Myocyte (in vitro differentiated cells): ENCODE measurements at regions not wholly inside any gene's neighbourhood (a gene's known extent, or its start where the extent isn't known, plus 50 kb on each side); places are given as distances from the start of the nearest gene placed in this dataset.

Source experiments
- DNase-seq: peaks from one replicate; pipeline ENCODE4 v3.0.0-alpha.2; 2012; ENCODE audit warnings: low read depth

DNA sequence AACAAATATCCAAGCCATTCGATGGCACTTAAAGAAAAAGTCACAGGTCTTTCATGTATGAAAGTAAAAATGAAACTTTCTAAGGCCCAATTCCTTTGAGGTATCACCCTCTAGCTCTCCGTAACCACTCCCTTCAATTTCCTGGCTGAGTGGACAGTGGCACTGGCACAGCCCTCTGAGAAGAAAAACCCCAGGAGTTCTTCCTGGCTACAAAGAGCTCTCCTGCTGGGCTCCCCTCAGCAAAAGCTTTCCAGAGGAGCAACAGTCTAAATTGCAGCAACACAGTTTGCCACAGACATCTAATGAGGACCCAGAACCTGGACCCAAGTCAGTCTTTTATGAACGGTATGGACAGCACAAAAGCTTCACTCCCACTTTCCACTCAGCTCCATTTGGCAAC, 71.8 kb downstream of the FUNDC1 start:
- DNase-seq = no peak

GRCh38 chrX:44462850-44463249, 79.8 kb downstream of the FUNDC1 start:
- peak; percentile 52 for DNase-seq

GRCh38 chrX:44459501-44459900, 83.2 kb downstream of the FUNDC1 start:
- DNase-seq = no peak

- DNase-seq = no peak
Observed at GRCh38 chrX:44456685-44457084, 86.0 kb downstream of the FUNDC1 start.

- no peak for DNase-seq
Observed at GRCh38 chrX:44451056-44451455, 91.6 kb downstream of the FUNDC1 start.

DNA sequence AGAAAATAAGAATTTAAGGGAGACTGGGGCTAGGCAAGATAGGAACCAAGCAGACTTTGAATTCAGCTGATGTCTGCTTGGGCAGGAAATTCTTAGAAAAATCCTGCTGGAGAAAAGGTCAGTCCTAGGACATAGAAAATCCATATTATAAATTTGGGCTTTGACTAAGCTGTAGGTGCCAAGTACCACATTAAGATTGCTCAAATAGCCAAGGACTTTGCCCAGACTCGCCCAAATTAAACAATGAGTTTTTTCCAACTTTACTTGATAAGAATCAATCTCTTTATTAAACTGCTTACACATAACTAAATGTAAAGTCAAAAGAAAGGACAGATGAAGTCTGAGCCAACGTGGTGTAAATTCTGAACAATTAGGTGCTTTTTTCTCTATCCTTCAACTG, 95.4 kb downstream of the FUNDC1 start:
- no peak for DNase-seq

DNA sequence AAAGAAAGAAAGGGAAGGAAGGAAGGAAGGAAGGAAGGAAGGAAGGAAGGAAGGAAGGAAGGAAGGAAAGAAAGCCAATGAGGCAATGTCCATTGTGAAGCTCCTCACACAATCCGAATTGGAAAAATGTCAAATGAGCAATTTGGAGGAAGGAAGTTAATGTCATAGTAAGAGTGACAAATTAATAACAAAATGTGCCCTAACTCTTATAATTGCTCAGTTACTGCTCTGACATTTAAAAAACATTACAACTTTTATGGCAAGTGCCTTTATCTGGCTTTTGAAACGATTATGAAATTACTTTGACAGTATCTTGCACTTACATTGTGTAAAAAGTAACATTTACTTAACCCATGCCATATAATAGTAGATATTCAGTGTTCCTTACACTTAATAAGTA, 96.5 kb upstream of the EFHC2 start:
- DNase-seq = no peak

DNA sequence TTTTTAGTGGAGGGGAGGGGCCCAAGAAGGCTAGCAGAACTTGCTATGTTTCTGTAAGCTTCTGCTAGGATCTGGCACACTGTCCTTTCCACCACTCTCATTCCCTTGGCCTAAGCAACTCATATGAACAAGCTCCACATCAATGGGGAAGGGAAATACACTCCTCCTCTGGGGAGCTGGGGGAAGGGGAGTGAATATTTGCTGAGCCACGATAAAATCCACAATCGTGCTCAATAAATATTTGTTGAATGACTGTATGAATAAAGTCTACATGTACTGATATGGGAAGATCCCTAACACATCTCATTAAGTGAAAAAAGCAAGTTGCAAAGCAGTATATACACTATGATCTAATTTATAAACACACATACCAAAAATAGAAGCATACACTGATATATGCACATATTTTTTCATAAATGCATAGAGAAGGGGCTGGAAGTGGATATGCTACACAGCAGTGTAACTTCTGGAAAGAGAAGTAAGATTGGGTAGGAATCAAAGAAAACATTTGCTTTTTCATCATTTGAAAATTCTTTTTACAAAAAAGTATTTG, 95.8 kb upstream of the EFHC2 start:
- no peak for DNase-seq

DNA sequence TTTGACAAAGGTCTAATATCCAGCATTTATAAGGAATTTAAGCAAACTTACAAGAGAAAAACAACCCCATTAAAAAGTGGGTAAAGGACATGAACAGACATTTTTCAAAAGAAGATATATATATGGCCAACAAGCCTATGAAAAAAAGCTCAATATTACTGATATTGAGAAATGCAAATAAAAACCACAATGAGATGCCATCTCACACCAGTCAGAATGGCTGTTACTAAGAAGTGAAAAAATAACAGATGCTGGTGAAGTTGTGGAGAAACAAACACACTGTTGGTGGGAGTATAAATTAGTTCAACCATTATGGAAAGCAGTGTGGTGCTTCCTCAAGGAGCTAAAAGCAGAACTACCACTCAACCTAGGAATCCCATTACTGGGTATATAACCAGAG, 91.6 kb upstream of the EFHC2 start:
- no peak for DNase-seq

GRCh38 chrX:44433556-44433955, 90.1 kb upstream of the EFHC2 start:
- no peak for DNase-seq

DNA sequence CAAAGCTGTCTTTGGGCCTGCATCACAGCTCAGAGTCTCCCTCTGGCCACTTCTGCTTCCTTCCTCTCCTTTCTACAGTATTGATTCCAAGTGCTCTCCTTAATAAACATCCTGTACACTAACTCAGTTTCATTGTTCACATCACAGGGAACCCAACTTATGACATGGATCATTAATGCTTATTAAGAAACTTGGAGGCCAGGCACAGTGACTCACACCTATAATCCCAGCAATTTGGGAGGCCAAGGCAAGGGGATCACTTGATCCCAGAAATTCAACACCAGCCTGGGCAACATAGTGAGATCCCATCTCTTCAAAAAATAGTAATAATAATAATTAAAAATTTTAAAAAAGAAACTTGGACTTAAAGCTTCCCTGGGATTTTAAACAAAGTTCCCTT, 89.2 kb upstream of the EFHC2 start:
- DNase-seq = peak; percentile 11

GRCh38 chrX:44431194-44431593, 87.7 kb upstream of the EFHC2 start:
- DNase-seq = peak; percentile 31

DNA sequence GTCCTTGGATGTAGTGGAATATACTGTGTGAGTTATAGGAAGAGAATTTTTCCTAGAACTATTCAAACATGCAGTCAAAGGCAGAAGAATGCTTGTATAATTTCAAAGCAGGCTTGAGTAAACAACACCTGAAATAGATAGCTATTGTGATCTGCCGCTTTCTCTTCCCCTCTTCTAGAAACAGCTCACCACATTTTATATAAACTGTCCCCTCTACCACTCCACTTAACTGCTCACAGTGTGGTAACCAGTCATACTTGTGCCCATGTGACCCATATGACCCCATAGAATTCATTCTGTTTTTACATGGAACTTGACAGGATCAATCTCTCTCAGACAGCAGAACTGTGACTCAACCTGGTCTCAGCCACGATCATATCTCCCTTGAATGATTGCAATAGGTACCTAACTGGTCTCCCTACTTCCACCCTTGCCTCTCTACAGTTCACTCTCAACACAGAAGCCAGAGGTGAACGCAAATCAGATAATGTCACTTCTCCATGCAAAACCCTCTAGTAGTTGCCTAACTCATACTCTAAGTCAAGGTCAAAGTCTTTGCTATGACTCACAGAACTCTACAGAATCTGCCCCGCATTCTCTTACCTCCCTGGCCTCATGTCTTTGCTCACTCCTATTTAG, 85.6 kb upstream of the EFHC2 start:
- DNase-seq = no peak

DNA sequence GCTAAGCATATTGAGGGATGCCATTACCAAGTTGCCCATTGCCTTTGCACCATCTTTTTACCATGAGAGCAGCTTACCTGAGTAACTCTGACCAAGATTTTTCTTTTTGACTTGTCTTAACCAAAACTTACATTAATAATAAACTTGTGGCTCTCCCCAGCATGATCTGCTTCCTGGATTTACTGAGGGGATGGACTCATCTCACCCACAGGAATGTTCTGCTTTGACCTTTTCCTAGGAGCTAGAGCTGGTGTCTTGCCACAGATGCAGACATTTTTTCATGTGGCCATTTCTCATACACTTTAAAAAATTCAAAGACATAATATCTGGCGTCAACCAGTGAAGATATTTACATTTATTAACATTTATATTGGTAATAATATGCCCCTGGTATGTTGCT, 79.2 kb upstream of the EFHC2 start:
- no peak for DNase-seq

- DNase-seq = no peak
Observed at GRCh38 chrX:44415639-44416386, 72.3 kb upstream of the EFHC2 start.

GRCh38 chrX:44401151-44401550, 57.7 kb upstream of the EFHC2 start:
- DNase-seq = no peak

DNA sequence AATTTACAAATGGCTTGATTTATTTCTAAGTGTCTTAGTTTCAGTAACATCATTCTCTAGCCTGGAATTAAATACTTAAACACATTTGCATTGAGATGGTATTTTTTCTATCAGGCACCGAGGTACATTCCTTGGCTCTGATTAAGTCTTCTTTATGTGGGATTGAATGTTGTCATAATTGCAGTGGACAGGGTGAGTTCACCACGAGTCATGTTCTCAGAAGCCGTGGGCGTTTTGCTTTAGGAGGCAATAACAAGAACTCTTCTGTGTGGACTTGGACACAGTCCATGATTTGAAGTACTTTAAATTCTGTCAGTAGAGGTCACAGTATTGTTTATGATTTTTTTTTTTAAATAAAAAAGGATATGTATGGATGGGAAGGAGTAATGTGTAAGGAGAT, 57.1 kb upstream of the EFHC2 start:
- DNase-seq = peak; percentile 26

DNA sequence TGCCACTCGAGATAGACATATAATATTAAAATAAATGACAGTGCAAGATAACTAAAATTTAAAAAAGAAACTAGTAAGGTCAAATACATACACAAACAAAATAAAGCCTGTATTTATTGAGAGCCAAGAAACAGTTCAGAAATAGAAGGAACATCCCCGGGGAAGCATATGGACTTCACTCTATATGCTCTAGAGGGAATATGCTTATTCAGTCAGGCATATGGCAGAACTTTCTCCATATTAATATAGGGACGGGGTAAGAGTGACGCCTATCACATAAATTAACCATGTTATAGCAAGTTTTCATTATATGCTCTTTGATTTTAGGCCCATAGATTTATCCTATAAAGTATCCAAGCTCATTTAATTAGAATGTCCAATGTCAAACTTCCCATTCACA, 56.7 kb upstream of the EFHC2 start:
- DNase-seq = no peak
